GM18499 (cell line): ENCODE measurements at regions not wholly inside any gene's neighbourhood (a gene's known extent, or its start where the extent isn't known, plus 50 kb on each side); places are given as distances from the start of the nearest gene placed in this dataset.
"Not testable (repeated sequence)": the region's sequence is repeated elsewhere in the genome, so short reads cannot be mapped to it uniquely, and the experiment has no call there.

Experiments
- ATAC-seq: cut with Tn5 transposase; IDR thresholded peaks from one replicate; pipeline ENCODE4 v1.9.1; 2021; ENCODE audit warnings: moderate number of reproducible peaks; ENCODE audit not compliant: insufficient read depth, unreplicated experiment

- no peak for ATAC-seq
Measured at GRCh38 chrX:40418813-40419195, 162.0 kb upstream of the ATP6AP2 start.

- ATAC-seq, result no peak
Measured at GRCh38 chrX:40418146-40418812, 162.5 kb upstream of the ATP6AP2 start.

GRCh38 chrX:40415675-40416074, 165.1 kb upstream of the ATP6AP2 start:
- no peak for ATAC-seq

GRCh38 chrX:40414335-40414734, 166.4 kb upstream of the ATP6AP2 start:
- no peak for ATAC-seq

GRCh38 chrX:40411340-40412111, 169.2 kb upstream of the ATP6AP2 start:
- no peak for ATAC-seq

- ATAC-seq, result no peak
Measured at GRCh38 chrX:40410859-40411258, 169.9 kb upstream of the ATP6AP2 start.

GRCh38 chrX:40406330-40406859, 174.4 kb upstream of the ATP6AP2 start:
- no peak for ATAC-seq

- ATAC-seq, result no peak
Measured at GRCh38 chrX:40405399-40405798, 175.4 kb upstream of the ATP6AP2 start.

GRCh38 chrX:40403757-40404156, 177.0 kb upstream of the ATP6AP2 start:
- no peak for ATAC-seq

GRCh38 chrX:40402831-40403533, 177.8 kb upstream of the ATP6AP2 start:
- ATAC-seq, result no peak

- ATAC-seq, result no peak
Measured at GRCh38 chrX:40395102-40395501, 185.7 kb upstream of the ATP6AP2 start.

- no peak for ATAC-seq
Measured at GRCh38 chrX:40394302-40394701, 186.5 kb upstream of the ATP6AP2 start.

GRCh38 chrX:40392599-40392998, 188.2 kb upstream of the ATP6AP2 start:
- no peak for ATAC-seq

- ATAC-seq, result no peak
Measured at GRCh38 chrX:40391662-40392061, 189.1 kb upstream of the ATP6AP2 start.

- no peak for ATAC-seq
Measured at GRCh38 chrX:40389555-40389954, 191.2 kb upstream of the ATP6AP2 start.

GRCh38 chrX:40388441-40388840, 192.3 kb upstream of the ATP6AP2 start:
- no peak for ATAC-seq

- ATAC-seq, result not testable (repeated sequence)
Measured at GRCh38 chrX:40387869-40388268, 192.9 kb upstream of the ATP6AP2 start.

- ATAC-seq, result not testable (repeated sequence)
Measured at GRCh38 chrX:40387311-40387710, 193.5 kb upstream of the ATP6AP2 start.

- ATAC-seq, result no peak
Measured at GRCh38 chrX:40385682-40386081, 195.1 kb upstream of the ATP6AP2 start.

- ATAC-seq, result no peak
Measured at GRCh38 chrX:40385256-40385655, 195.5 kb upstream of the ATP6AP2 start.

- ATAC-seq, result no peak
Measured at GRCh38 chrX:40383969-40384368, 196.8 kb upstream of the ATP6AP2 start.
